IMR-90 (cell line): ENCODE measurements at regions not wholly inside any gene's neighbourhood (a gene's known extent, or its start where the extent isn't known, plus 50 kb on each side); places are given as distances from the start of the nearest gene placed in this dataset.

Experiments
- ATAC-seq: fragments of 200-7000 bp; cut with Tn5 transposase; 2 replicates; pipeline ENCODE4 v1.9.1; 2020; ENCODE audit warnings: low read depth, mild to moderate bottlenecking, moderate library complexity
- BruUV-seq: library from RNA; stranded (reverse); fragments of 400-500 nt; replicated peaks from 2 replicates; lab custom pipeline; 2021; lab: Mats Ljungman, UMichigan
- CTCF ChIA-PET: fragments of 300-600 bp; formaldehyde crosslinking; extraction: SDS; loops from one replicate; lab custom pipeline; 2021; ENCODE audit warnings: antibody characterized with exemption; lab: Yijun Ruan, JAX
- POLR2A ChIA-PET: fragments of 300-600 bp; sonication (Branson Sonifier 250); formaldehyde crosslinking; loops from one replicate; lab custom pipeline; 2022; ENCODE audit warnings: antibody characterized with exemption; ENCODE audit not compliant: unreplicated experiment; lab: Charles Lee
- DNase-seq: peaks from one replicate; pipeline ENCODE4 v3.0.0; 2013
- H2AFZ ChIP-seq: replicated peaks from 2 replicates; pipeline ENCODE3; 2013; ENCODE audit warnings: low read length, mild to moderate bottlenecking; ENCODE audit not compliant: poor library complexity
- H2AK5ac ChIP-seq: 2 replicates; pipeline ENCODE4 v1.6.1; 2013; ENCODE audit warnings: low read depth, low read length, inconsistent platforms
- H2AK9ac ChIP-seq: replicated peaks from 2 replicates; pipeline ENCODE3; 2013; ENCODE audit warnings: mild to moderate bottlenecking, low read depth, low read length, moderate library complexity; ENCODE audit not compliant: poor library complexity
- H2BK120ac ChIP-seq: 2 replicates; pipeline ENCODE4 v1.6.1; 2013; ENCODE audit warnings: low read depth, low read length, inconsistent platforms
- H2BK15ac ChIP-seq: 3 replicates; pipeline ENCODE4 v1.6.1; 2013; ENCODE audit warnings: low read depth, low read length, inconsistent platforms
- H2BK20ac ChIP-seq: 2 replicates; pipeline ENCODE4 v1.6.1; 2013; ENCODE audit warnings: low read depth, mild to moderate bottlenecking, inconsistent platforms, low read length, moderate library complexity
- H2BK5ac ChIP-seq: 2 replicates; pipeline ENCODE4 v1.6.1; 2013; ENCODE audit warnings: mild to moderate bottlenecking, low read depth, low read length, inconsistent platforms; ENCODE audit not compliant: poor library complexity, severe bottlenecking
- H3K14ac ChIP-seq: replicated peaks from 2 replicates; pipeline ENCODE4 v1.6.1; 2013; ENCODE audit warnings: low read depth, low read length, inconsistent platforms
- H3K18ac ChIP-seq: 2 replicates; pipeline ENCODE4 v1.6.1; 2013; ENCODE audit warnings: low read depth, low read length, control low read depth
- H3K23ac ChIP-seq: 2 replicates; pipeline ENCODE4 v1.6.1; 2013; ENCODE audit warnings: low read depth, low read length, inconsistent platforms
- H3K27ac ChIP-seq: 2 replicates; pipeline ENCODE4 v1.5.1; 2013; ENCODE audit warnings: mild to moderate bottlenecking, control low read depth, low read length; ENCODE audit not compliant: insufficient read depth
- H3K27me3 ChIP-seq: 2 replicates; pipeline ENCODE4 v1.6.1; 2013; ENCODE audit warnings: low read length; ENCODE audit not compliant: control insufficient read depth, insufficient read depth
- H3K36me3 ChIP-seq: 2 replicates; pipeline ENCODE4 v1.6.1; 2013; ENCODE audit warnings: low read length, mixed read lengths; ENCODE audit not compliant: control insufficient read depth, insufficient read depth
- H3K4ac ChIP-seq: 2 replicates; pipeline ENCODE4 v1.6.1; 2013; ENCODE audit warnings: low read depth, low read length, inconsistent platforms
- H3K4me1 ChIP-seq: 2 replicates; pipeline ENCODE4 v1.6.1; 2013; ENCODE audit warnings: low read length, mixed read lengths; ENCODE audit not compliant: control insufficient read depth, insufficient read depth
- H3K4me2 ChIP-seq: 2 replicates; pipeline ENCODE4 v1.6.1; 2013; ENCODE audit warnings: low read depth, mild to moderate bottlenecking, control low read depth, low read length, moderate library complexity
- H3K4me3 ChIP-seq: 2 replicates; pipeline ENCODE4 v1.5.1; 2013; ENCODE audit warnings: low read depth, mild to moderate bottlenecking, control low read depth, low read length, moderate library complexity; ENCODE audit not compliant: insufficient read depth
- H3K56ac ChIP-seq: 2 replicates; pipeline ENCODE4 v1.6.1; 2013; ENCODE audit warnings: low read length, inconsistent platforms; ENCODE audit not compliant: insufficient read depth; ENCODE audit errors: extremely low read depth
- H3K79me1 ChIP-seq, 2 experiments: 2 replicates each; pipeline ENCODE4 v1.6.1; 2013; ENCODE audit warnings: low read length in 2 of 2, inconsistent platforms in 1 of 2, low read depth in 1 of 2
- H3K9ac ChIP-seq: 2 replicates; pipeline ENCODE4 v1.6.1; 2013; ENCODE audit warnings: low read depth, low read length, control low read depth
- H3K9me1 ChIP-seq: 2 replicates; pipeline ENCODE4 v1.6.1; 2013; ENCODE audit warnings: low read length, inconsistent platforms; ENCODE audit not compliant: insufficient read depth
- H3K9me3 ChIP-seq: 2 replicates; pipeline ENCODE4 v1.6.1; 2013; ENCODE audit warnings: low read length; ENCODE audit not compliant: control insufficient read depth, insufficient read depth
- H4K20me1 ChIP-seq: 2 replicates; pipeline ENCODE4 v1.6.1; 2013; ENCODE audit warnings: low read length, inconsistent platforms; ENCODE audit not compliant: insufficient read depth
- H4K5ac ChIP-seq: 2 replicates; pipeline ENCODE4 v1.6.1; 2013; ENCODE audit warnings: mild to moderate bottlenecking, low read depth, low read length, control low read depth
- H4K8ac ChIP-seq, 2 experiments: 2 replicates each; pipeline ENCODE4 v1.6.1; 2013; ENCODE audit warnings: low read depth in 2 of 2, low read length in 2 of 2, control low read depth in 1 of 2, inconsistent platforms in 1 of 2
- H4K91ac ChIP-seq: 2 replicates; pipeline ENCODE4 v1.6.1; 2013; ENCODE audit warnings: low read depth, low read length, inconsistent platforms; ENCODE audit not compliant: insufficient read depth
- CEBPB ChIP-seq: IDR thresholded peaks from 2 replicates; pipeline ENCODE4 v1.6.1; 2012; ENCODE audit warnings: low read depth, low read length, improper control_type of control experiment
- CHD1 ChIP-seq: IDR thresholded peaks from 2 replicates; pipeline ENCODE4 v1.6.1; 2012; ENCODE audit warnings: low read depth, low read length, improper control_type of control experiment
- CTCF ChIP-seq: conservative IDR thresholded peaks from 2 replicates; pipeline ENCODE4 v1.5.1; 2012; ENCODE audit warnings: mild to moderate bottlenecking, low read depth, low read length, improper control_type of control experiment
- FOS ChIP-seq: fragments of 150-350 bp; IDR thresholded peaks from 2 replicates; pipeline ENCODE4 v1.6.1; 2016; ENCODE audit warnings: low read depth, low read length
- MAFK ChIP-seq: IDR thresholded peaks from 2 replicates; pipeline ENCODE4 v1.6.1; 2012; ENCODE audit warnings: low read depth, low read length, improper control_type of control experiment
- NFE2L2 ChIP-seq: fragments of 150-350 bp; IDR thresholded peaks from 2 replicates; pipeline ENCODE4 v1.6.1; 2016; ENCODE audit warnings: low read depth, mild to moderate bottlenecking, low read length
- POLR2A ChIP-seq: IDR thresholded peaks from 2 replicates; pipeline ENCODE4 v1.6.1; 2012; ENCODE audit warnings: mild to moderate bottlenecking, low read depth, low read length
- SMC3 ChIP-seq: fragments of 150-350 bp; IDR thresholded peaks from 2 replicates; pipeline ENCODE4 v1.6.1; 2016; ENCODE audit warnings: low read depth, mild to moderate bottlenecking, antibody characterized with exemption, low read length, moderate library complexity
- USF2 ChIP-seq: fragments of 150-350 bp; IDR thresholded peaks from 2 replicates; pipeline ENCODE4 v1.6.1; 2017; ENCODE audit warnings: mild to moderate bottlenecking, antibody characterized with exemption, low read length, low read depth
- WGBS, 2 experiments: methylation state at CpG; one replicate each; pipeline versions ENCODE4 v1.1.5 to v1.1.7; 2013; ENCODE audit warnings: missing lambda C conversion rate in 2 of 2; ENCODE audit not compliant: insufficient read length in 1 of 2; ENCODE audit errors: extremely low coverage in 2 of 2; 5-methylcytosine and 5-hydroxymethylcytosine counted together
- dilution Hi-C: fragments of 300-500 bp; cut with HindIII; formaldehyde crosslinking; loops from one replicate; pipeline ENCODE4 v1.14.3; 2018; ENCODE audit warnings: low sequenced_read_pairs; ENCODE audit not compliant: unreplicated experiment
- in situ Hi-C: fragments of 300-500 bp; cut with MboI; formaldehyde crosslinking; loops from 3 replicates; pipeline ENCODE4 v1.14.3; 2019; ENCODE audit warnings: low sequenced_read_pairs, inconsistent platforms, mixed read lengths
- intact Hi-C: fragments of 100-400 bp; cut with micrococcal nuclease; formaldehyde crosslinking; loops from 2 replicates; pipeline ENCODE4 v1.10.0; 2022

DNA sequence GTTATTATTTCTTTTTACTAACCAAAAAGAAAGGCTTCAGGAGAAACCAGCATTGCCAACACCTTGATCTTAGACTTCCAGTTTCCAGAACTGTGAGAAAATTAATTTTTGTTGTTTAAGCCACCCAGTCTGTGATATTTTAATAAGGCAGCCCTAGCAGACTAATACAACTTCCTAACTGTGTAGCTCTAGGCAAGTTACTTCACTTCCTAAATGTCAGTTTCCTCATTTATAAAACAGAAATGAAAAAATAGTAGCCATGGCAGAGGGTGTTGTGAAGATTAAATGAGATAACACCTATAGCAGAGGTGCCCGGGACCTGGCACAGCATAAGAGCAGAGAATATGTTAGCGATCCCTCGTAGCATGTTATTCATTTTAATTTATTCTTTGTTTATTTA lies 66.6 kb upstream of the HAND1 start:
- Histone ChIP-seq H3K4me3 (no peak overlapping the region), H3K4me1 (no peaks in the 10 kb centered on the region), H2AK9ac (no peak overlapping the region), H3K27me3 (peaks cover 30% of the 10 kb centered on the region), H3K9me1 (no peaks in the 10 kb centered on the region), H3K9me3 (no peaks in the 10 kb centered on the region), H4K91ac (no peak overlapping the region), H4K5ac (no peak overlapping the region), H2AFZ (no peak overlapping the region), H2BK15ac (no peak overlapping the region), H2BK20ac (no peak overlapping the region), H2BK5ac (no peak overlapping the region), H3K4me2 (no peak overlapping the region), H3K9ac (no peak overlapping the region), H2AK5ac (no peak overlapping the region), H3K36me3 (no peaks in the 10 kb centered on the region), H3K27ac (no peak overlapping the region), H3K79me1 (no peaks in the 10 kb centered on the region), H4K20me1 (0 out of 2 replicates have a peak, but pooled peaks cover 3% of the 10 kb centered on the region), H3K18ac (no peak overlapping the region), H3K56ac (no peak overlapping the region), H4K8ac (no peak overlapping the region), H3K23ac (no peak overlapping the region), H2BK120ac (no peak overlapping the region), H3K14ac (no peak overlapping the region), H3K4ac (no peak overlapping the region)
- POLR2A ChIA-PET, result interaction anchor here (0.6 kb wide), 1 partner anchor 65 kb away, joined by 3 read pairs; no protein-coding TSS in a partner anchor
- ATAC-seq, result no peak
- CTCF ChIA-PET, result no interaction called here
- WGBS, 2 experiments, result no CpG with 5 or more reads among the region's 3 CpGs
- no peak for TF ChIP-seq CEBPB
- no peak for TF ChIP-seq USF2
- TF ChIP-seq NFE2L2, result no peak
- no peak for TF ChIP-seq CTCF
- no peak for TF ChIP-seq MAFK
- no peak for TF ChIP-seq SMC3
- TF ChIP-seq CHD1, result no peak
- no peak for TF ChIP-seq POLR2A
- TF ChIP-seq FOS, result no peak
- dilution Hi-C loops, result no loop called here
- no TSS peak for BruUV-seq
- in situ Hi-C loops, result no loop called here
- DNase-seq, result no peak
- intact Hi-C loops, result no loop called here
